ENCODE measurements at regions not wholly inside any gene's neighbourhood (a gene's known extent, or its start where the extent isn't known, plus 50 kb on each side); places are given as distances from the start of the nearest gene placed in this dataset.

- Histone ChIP-seq H3K4ac (ENCODE audit: low read depth, low read length) (no peak overlapping the region), H3K27me3 (ENCODE audit: control insufficient read depth, insufficient read depth, low read length) (no peaks in the 10 kb centered on the region), H2BK5ac (ENCODE audit: low read depth, low read length, poor library complexity, severe bottlenecking) (no peak overlapping the region), H2AK9ac (replicated peaks; ENCODE audit: low read depth, low read length, poor library complexity) (no peak overlapping the region), H3K9me3 (ENCODE audit: control insufficient read depth, insufficient read depth, low read length) (no peaks in the 10 kb centered on the region), H3K27ac (ENCODE audit: insufficient read depth, low read length) (no peak overlapping the region), H4K20me1 (ENCODE audit: insufficient read depth, low read length) (no peaks in the 10 kb centered on the region), H3K4me2 (ENCODE audit: low read depth, low read length) (no peak overlapping the region), H4K8ac (ENCODE audit: low read depth in 2 of 2, low read length in 2 of 2) (no peak overlapping the region), H2AFZ (replicated peaks; ENCODE audit: low read length, poor library complexity) (no peak overlapping the region), H3K56ac (ENCODE audit: extremely low read depth, insufficient read depth, low read length) (no peak overlapping the region), H3K23ac (ENCODE audit: low read depth, low read length) (no peak overlapping the region), H3K9ac (ENCODE audit: low read depth, low read length) (no peak overlapping the region), H2AK5ac (ENCODE audit: low read depth, low read length) (no peak overlapping the region), H3K18ac (ENCODE audit: low read depth, low read length) (no peak overlapping the region), H4K91ac (ENCODE audit: insufficient read depth, low read depth, low read length) (no peak overlapping the region), H3K9me1 (ENCODE audit: insufficient read depth, low read length) (no peaks in the 10 kb centered on the region), H2BK20ac (ENCODE audit: low read depth, low read length) (no peak overlapping the region), H2BK120ac (ENCODE audit: low read depth, low read length) (no peak overlapping the region), H2BK15ac (ENCODE audit: low read depth, low read length) (no peak overlapping the region), H4K5ac (ENCODE audit: low read depth, low read length) (no peak overlapping the region), H3K36me3 (ENCODE audit: control insufficient read depth, insufficient read depth, low read length) (no peaks in the 10 kb centered on the region), H3K79me1 (ENCODE audit: low read depth in 1 of 2, low read length in 2 of 2) (no peaks in the 10 kb centered on the region), H3K4me1 (ENCODE audit: control insufficient read depth, insufficient read depth, low read length) (no peaks in the 10 kb centered on the region), H3K4me3 (ENCODE audit: insufficient read depth, low read depth, low read length) (no peak overlapping the region), H3K14ac (replicated peaks; ENCODE audit: low read depth, low read length) (no peak overlapping the region)
- no peak for TF ChIP-seq MAZ (IDR thresholded peaks at IDR 0.05; ENCODE audit: borderline replicate concordance, low read depth, low read length)
- no peak for TF ChIP-seq USF2 (IDR thresholded peaks at IDR 0.05; ENCODE audit: low read depth, low read length)
- no peak for TF ChIP-seq CTCF (conservative IDR thresholded peaks at IDR 0.05; ENCODE audit: low read depth, low read length)
- TF ChIP-seq CEBPB (IDR thresholded peaks at IDR 0.05; ENCODE audit: low read depth, low read length), result no peak
- no peak for TF ChIP-seq POLR2A (IDR thresholded peaks at IDR 0.05; ENCODE audit: low read depth, low read length)
- TF ChIP-seq MXI1 (IDR thresholded peaks at IDR 0.05; ENCODE audit: borderline replicate concordance, low read depth, low read length), result no peak
- TF ChIP-seq RCOR1 (IDR thresholded peaks at IDR 0.05; ENCODE audit: insufficient replicate concordance, low read length), result no peak
- TF ChIP-seq BHLHE40 (IDR thresholded peaks at IDR 0.05; ENCODE audit: low read depth, low read length), result no peak
- no peak for TF ChIP-seq ELK1 (IDR thresholded peaks at IDR 0.05; ENCODE audit: borderline replicate concordance, low read depth, low read length)
- intact Hi-C loops (cut with micrococcal nuclease) (no loop called here), dilution Hi-C loops (cut with HindIII; ENCODE audit: low sequenced_read_pairs, unreplicated experiment) (no loop called here), in situ Hi-C loops (cut with MboI; ENCODE audit: low sequenced_read_pairs) (no loop called here)
- ChIA-PET CTCF (no interaction called here), POLR2A (ENCODE audit: unreplicated experiment) (no interaction called here)
- BruUV-seq (replicated peaks), result no TSS peak
- WGBS, 2 experiments (ENCODE audit: extremely low coverage in 2 of 2, insufficient read length in 1 of 2), result no CpG with 5 or more reads among the region's 3 CpGs
- peak; percentile 16 for DNase-seq
- no peak for ATAC-seq (ENCODE audit: low read depth)
Observed at GRCh38 chr10:36254199-36254598, 612.1 kb upstream of the FZD8 start.

Measured in IMR-90 (cell line).